ENCODE measurements at regions not wholly inside any gene's neighbourhood (a gene's known extent, or its start where the extent isn't known, plus 50 kb on each side); places are given as distances from the start of the nearest gene placed in this dataset.
"Not testable (repeated sequence)": the region's sequence is repeated elsewhere in the genome, so short reads cannot be mapped to it uniquely, and the experiment has no call there.

DNA sequence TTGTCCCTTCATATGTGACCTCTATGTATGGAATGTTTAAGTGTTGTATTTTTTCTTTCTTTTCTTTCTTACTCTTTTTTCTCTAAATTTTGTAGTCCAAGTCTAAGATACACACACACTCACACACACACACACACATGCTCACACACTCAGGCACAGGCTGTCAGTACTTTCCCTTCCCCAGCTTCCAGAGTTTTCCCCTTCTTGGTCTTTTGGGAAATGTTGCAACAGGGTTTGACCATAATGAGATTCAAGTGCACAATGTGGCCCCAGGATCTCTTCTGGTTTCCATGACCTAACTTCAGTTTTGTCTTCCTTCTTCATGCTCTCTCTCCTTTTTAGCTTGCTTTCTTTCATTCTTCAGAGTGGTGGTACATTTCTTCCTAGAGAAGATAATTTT, 289.8 kb upstream of the FOXF1 start:
- DNase-seq = no peak

DNA sequence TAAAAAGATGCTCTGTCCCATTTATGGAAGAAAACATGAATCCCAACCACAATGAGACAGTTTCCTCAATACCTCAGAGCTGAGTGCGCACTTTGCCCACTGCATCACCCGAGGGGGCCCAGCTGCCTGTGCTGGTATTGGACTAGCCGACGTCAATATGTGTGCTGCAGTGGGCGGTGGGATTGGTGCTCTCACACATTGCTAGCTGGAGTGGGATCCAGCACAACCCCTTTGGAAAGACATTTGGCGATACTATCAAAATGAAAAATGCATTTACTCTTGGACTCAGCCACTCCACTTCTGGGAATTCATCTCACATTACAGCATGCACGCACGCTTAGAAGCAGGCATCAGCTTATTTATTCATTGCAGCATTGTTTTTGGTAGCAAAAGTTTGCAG, 289.2 kb upstream of the FOXF1 start:
- no peak for DNase-seq

DNA sequence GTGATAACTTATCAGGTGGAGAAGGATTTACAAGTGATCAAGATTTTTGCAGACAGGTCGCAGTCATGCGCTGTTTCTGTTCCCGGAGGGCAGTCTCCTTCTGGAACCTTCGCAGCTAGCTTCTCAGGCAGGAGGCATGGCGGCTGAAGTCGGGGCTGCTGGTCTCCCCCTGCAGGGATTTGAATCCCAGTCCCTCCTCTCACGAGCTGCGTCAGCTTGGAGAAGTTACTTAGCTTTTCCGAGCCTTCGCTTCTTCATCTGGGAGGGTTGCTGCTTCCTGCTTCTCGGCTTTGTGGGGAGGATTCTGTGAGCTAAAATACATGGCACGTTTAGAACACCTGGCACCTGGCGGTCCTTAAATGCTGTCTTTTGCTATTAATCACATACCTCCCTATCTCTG, 287.8 kb upstream of the FOXF1 start:
- no peak for DNase-seq

DNA sequence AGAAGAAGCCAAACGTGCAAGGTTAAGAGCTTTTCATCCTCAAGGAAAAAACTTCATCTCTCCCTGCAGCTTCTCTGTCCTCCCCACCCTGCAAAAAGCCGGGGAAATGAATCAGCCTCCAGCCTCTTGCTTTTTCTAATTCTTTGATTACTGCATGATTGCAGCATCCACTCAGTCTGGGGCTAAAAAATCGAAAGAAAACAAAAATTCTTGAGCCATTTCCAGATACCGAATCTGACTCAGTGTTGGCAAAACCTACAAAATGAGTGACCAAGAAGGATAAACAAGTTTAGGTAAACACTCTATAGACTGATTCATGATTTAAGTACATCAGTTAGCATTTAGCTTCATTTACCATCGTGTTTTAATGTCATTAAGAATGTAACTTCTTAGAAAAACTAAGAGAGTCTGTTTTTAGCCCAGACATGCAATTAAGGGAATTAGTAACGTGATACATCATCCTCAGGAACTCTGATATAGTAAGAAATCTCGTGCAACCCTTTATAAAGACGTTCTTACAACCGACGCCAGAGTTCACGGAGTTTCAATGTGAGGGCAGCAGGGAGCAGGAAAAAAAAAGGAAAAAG, 287.3 kb upstream of the FOXF1 start:
- DNase-seq = no peak

DNA sequence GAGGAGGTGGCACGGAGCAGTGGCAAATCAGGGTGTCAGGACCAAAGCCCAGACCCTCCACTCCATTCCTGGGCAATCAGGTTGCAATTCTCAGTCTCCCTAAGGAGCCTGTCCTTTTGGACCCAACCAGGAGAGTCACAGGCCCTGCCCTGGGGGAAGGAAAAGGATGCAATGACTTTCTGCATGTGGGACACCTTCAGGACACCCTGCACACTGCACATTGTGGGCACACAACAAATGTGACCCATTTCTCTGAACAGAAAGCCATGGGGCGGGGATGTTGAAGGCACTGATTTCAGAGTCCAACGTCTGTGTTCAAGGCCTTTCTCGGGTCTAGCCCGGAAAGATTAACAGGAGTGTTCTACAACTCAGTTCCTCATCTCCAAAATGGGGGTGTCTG, 286.2 kb upstream of the FOXF1 start:
- DNase-seq = no peak

DNA sequence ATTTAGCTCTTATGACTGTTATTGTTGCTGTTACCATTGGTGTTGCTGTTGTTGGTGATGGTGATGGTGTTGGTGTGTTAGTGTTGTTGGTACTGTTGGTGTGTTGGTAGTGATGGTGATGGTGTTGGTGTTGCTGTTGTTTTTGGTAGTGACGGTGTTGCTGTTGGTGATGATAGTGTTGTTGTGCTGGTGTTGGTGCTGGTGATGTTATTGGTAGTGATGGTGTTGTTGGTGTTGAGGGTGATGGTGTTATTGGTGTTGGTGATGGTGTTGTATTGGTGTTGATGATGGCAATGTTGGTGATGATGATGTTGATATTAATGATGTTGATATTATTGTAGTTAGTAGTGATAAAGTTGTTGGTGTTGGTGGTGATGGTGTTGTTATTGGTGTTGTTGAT, 285.7 kb upstream of the FOXF1 start:
- DNase-seq = no peak

DNA sequence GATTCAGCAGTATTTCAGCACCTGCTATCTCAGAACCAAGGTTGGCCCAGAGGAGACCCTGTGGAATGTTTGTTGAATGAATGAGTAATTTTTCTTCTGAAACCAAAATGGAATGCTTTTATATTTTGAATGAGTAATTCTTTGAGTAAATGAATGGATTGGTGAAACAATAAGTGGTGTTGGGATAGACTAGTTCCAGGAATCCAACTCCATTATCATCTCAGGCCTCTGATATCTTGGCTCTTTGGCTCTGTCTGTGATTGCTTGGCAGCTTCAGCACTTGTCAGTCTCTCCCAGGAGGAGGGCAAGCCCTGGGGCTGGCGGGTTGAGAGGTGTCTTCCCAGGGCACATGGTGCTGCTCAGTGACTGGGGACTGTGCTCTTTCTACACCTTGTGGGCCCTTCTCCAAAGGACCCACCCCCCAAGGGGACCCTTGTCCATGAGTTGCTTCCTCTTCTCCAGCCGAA, 284.4 kb upstream of the FOXF1 start:
- DNase-seq = no peak

DNA sequence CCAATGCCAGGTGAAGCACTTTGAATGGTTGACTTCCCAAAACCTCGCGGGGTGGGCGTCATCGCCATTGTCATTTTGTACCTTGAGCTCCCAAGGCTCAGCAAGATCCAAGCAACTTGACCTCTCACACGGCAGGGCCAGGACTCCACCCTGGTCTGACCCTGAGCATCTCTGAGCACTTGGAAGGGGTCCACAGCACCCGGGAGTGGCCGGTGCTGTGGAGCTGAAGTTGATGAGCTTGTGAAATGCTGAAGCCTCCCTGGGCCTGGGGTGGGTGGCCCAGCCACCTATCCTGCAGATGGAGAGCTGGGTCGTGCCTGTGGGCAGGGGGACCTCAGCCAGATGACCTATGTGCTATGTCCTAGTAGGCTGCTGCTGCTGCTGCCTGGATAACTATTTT, 283.3 kb upstream of the FOXF1 start:
- DNase-seq = no peak

DNA sequence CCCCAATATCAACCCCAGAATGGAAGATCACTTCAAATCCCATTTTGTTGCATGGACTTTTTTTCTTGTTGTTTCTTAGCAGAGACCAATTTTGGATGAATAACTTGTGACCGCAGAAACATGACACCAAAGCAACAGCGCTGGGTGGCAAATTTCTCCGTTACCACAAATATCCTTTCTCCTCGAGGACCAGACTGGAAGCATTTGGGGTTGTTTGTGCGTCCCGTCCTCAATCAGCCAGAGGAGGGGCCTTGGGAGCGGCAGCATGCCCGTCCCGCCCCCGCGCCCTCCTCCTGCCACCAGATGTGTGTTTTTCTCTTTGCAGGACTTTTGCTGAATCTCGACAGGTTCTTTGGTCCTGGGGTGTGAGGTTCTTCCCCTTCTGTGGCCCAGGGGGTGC, 282.5 kb upstream of the FOXF1 start:
- no peak for DNase-seq

DNA sequence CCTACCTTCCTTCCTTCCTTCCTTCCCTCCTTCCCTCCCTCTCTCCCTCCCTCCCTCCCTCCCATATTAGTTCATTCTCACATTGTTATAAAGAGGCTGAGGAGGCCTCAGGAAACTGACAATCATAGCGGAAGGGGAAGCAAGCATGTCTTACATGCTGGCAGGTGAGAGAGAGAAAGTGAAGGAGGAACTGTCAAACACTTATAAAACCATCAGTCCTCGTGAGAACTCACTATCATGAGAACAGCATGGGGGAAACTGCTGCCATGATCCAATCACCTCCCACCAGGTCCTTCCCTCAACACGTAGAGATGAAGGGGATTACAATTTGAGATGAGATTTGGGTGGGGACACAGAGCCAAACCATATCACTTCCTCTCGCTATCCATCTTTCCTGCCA, 281.6 kb upstream of the FOXF1 start:
- no peak for DNase-seq

DNA sequence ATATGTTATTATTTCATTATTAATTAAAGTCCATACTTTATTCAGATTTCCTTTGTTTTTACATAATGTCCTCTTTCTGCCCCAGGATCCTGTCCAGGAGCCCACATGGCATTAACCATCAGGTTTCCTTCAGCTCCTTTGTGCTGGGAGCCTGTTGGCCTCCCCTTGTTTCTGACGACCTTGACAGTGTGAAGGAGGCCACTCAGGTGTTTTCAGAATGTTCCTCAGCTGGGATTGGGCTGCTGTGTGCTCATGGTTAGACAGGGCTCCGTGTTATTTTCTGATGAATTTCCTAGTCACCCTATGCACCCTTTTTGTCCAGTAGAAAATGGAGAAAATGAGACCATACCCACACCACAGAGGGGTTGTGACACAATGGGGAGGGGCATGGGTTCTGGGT, 281.0 kb upstream of the FOXF1 start:
- DNase-seq = no peak

DNA sequence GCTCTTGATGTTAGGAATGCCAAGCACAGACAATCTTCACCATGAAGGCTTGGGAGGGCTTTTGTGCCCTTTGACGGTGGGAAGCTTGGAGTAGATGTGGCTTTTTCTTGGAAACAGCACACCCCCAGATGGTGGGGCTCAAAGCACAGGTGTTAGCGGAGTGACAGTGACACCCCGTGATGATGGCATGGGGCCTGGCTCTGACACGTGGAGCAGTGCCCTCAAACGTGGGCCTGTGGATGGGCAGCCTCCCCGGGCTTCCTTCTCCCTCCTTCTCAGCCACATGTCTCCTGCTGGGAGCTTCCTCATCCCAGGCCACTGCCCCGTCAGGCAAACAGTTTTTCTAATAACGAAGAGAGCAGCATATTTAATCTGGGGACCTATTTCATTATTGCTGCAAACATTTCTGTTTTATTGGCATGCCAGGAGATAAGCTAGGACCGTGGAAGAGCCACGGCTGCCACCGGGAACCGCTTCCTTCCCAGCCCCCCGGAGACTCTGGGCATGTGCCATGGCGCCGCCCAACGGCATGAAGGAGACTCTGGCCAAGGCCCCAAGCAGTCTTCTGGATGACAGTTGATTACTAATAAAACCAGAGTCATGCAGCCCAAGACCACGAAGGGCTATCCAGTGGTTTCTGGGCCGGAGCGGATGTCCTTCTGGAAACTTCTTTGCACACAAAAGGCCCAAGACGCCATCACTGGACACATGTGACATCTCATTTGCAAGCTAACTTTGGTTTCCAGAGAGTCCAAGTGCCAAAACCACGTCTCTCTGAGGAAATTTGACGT, 280.3 kb upstream of the FOXF1 start:
- no peak for DNase-seq

DNA sequence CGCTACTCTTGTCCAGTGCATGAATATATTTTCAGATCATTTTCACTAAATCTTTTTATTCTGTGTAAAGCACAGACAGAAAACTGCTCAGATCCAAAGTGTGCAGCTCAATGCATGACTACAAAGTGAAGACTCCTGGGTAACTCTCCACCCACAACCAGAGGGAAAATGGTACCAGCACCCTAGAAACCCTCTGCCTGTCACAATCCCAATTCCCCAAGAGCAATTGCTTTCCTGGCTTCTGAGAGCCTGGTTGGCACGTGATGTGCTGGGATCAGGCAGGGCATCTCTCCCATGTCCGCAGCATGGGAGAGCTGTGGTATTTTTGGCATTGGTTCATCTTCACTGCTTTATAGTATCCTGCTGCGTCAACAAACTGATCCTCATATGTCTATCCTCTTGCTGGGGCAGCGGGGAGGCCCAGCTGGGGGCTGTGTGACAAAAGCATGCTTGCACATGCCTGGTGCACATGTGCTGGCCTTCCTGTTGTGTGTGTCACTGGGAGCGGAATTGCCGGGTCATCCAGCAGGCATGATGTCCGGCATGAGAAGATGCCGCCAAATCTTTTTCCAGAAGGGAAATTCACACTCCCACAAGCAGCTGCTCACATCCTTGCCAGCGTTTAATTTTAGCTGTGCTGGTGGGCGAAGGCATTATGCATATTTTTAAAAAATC, 278.9 kb upstream of the FOXF1 start:
- DNase-seq = no peak

DNA sequence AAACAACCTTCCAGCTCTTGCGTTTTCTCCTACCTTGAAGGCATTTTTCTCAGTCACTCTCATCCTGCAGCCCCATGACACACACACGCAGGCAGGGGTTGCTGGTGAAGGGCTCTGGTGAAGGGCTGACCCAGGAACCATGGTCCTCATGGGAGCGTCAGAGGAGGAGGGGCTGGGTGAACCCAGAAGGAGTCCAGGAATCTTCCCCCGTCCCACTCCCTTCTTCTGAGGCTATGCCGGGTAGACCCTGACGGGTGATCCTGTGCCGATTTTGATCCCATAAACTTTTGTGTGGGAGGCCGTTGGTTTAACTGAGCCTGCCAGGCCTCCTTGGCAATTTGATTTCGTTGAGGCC, 278.4 kb upstream of the FOXF1 start:
- no peak for DNase-seq

DNA sequence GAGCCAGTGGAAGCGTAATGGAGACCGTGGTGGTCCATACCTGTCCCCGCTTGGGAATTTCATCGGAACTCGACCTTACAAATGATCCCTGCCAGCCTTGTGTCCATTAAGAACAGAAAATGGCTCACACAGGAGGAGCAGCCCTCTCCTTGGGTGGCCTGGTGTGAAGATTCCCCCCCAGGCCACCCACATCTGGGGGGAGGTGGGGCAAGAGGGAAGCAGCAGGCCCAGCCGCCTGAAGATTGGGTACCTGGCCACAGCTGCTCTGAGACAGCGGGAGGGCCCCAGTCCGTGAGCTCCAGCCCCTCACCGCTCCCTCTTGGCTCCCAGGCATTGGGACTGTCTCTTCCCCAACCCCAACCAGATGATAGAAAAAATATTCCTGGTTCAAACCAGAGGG, 277.8 kb upstream of the FOXF1 start:
- DNase-seq = no peak

DNA sequence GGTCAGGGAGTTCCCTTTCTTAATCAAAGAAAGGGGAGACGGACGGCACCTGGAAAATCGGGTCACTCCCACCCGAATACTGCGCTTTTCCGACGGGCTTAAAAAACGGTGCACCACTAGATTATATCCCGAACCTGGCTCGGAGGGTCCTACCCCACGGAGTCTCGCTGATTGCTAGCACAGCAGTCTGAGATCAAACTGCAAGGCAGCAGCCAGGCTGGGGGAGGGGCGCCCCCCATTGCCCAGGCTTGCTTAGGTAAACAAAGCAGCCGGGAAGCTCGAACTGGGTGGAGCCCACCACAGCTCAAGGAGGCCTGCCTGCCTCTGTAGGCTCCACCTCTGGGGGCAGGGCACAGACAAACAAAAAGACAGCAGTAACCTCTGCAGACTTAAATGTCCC, 276.8 kb upstream of the FOXF1 start:
- DNase-seq = not testable (repeated sequence)

DNA sequence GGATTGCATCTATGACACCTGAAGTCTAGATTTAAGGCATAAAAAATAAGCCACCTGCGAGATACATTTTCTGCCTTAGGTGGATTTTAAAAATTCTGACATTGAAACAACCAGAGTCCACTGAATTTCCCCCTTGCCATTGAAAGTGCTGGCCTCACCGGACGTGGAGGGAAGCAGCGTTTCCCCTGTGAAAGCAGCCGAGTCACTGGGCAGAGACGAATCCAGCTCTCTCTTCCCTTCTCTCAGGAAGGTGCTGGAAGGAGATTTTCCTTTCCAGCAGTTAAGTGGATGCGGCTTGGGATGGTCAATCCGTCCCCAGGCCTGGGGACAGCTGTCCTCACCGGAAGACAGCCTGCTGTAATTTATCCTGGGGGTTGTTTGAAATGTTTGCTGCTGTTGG, 270.9 kb upstream of the FOXF1 start:
- DNase-seq = no peak

DNA sequence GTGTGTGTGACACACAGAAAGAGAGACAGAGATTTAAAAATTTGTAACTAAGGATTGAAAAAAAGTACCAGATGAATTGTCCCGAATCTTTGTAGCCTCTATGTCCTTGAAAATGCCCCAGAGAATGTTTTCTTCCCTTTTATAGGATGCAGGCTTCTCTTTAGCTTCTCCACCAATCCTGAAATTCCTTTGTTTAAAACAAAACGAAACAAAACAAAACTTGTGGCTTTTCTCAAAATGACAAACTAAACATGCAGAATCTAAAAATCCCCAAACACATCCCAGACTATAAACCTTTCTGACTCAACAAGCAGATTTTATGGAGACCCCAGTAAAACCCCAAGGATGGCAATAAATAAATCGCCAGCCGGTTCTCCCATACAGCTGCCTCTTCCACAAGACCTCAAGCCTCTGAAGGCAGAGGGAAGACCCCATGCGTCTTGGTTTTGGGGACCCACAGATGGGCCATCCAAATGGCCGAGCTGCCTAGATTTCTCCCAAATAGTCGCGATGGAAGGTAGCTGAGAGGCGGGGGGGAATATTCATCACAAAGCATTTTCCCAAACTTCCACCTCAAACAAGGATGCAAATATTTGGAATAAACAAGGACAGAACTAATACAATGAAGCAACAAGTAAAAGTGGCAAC, 269.5 kb upstream of the FOXF1 start:
- DNase-seq = no peak

DNA sequence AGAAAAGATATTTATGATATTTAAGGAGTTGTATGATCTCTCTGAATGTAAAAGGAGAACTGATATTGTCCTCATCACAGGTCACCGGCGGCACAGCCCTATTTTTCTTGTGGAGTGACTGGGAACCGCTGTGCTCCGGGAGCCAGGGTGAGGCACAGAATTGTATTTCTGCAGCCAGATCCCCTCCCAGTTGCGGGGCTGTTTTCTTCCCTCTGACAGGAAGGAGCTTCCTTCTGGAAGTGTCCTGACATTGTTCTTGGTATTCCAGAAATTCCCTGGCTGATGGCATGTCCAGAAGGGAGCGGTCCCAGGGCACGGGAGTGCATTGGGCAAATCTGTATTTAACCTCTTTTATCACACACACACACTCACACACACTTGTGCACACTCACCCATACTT, 268.6 kb upstream of the FOXF1 start:
- no peak for DNase-seq

DNA sequence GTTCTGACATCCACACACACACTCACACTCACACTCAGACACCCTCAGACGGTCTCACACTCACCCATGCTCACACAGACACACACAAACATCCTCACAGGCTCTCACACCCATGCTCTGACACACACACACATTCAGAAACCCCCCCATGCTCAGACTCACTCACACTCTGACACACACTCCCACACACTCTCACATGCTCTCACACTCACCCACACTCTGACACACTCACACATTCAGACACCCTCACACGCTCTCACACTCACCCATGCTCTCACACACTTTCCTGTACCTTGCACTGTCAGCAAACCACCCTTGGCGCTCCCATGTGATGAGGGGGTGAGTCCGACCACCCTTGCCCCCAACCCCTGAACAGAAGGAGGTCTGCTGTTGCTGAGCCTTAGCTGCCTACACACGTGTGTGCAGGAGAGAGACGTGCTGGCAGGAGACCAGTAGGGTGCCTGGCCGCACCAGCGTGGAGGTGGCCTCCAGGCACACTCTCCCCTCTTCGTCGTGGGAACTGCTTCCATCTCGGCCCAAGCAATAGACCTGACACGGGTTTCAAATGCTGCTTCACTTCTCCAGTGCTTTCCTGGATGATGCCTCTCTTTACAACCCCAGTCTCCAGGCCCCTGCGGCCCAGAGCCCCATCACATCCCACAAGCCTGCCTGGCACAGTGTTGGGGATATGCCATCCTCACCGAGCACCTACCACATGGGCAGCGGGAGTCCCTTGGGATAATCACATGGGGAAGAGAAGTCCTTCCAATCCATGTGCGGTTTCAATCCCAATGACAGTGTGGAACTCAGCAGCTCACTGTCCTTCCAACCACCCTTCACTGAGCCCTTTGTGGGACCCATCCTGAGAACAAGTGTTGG, 267.8 kb upstream of the FOXF1 start:
- no peak for DNase-seq

DNA sequence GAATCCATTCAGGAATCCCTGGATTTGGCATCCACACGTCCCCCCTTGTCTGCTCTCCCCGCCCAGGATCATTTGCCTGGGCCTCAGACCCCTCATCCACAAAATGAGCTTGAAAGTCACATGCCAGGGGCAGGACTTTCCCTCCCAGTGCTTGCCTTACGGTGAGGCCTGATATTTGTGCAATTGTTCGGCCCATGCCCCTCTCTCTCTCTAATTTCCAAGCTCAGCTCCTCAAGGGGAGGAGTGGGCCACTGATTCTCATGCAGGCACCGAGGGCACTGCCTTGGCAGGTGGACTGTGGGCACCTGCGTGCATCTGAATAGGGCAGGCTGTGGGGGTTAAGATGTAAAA, 267.2 kb upstream of the FOXF1 start:
- DNase-seq = no peak

DNA sequence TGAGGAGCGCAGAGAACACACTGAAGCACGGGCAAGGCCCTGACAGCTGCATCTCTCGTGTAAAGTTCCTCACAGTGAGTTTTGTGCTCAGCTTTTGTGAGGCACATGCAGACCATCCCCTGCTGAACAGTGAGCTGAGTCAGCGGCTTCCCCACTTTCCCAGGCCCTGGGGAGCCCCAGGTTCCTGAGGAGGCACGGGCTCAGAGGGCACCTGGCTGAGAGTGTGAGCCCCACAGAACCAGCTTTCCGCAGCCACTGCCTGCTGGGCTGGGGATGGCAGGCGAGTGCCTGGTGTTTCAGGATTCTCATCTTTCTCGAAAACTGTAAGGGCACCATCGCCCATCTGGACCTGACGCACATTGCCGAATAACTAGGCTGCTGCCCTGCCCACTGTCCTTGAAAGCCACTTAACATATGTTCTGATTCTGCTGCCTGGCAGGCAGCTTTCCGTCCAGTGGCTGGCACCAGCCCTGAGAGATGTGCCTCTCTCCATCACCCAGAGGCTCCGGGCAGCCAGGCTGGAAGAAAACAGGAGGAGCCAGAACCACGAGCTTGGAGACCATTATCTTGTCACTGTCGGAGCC, 266.7 kb upstream of the FOXF1 start:
- DNase-seq = no peak

DNA sequence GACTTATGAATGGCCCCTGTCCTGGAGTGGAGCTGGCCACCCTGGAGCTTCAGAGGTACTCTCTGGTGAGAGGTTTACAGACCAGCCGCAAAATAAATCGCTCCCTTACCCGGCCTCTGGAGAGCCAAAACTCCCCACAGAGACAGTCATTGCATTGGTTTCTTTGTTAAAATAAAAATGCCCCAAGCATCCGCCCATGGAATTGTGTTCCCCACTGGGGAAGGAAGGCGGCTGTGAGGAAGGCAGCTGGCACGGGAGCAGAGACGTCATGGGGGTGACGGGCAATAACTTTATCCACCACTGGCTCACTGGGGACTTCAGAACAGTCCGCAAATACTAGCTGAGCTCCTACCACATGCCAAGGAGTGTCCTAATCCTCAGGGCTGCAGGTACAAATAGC, 266.2 kb upstream of the FOXF1 start:
- DNase-seq = no peak

Data from stimulated activated naive CD4-positive, alpha-beta T cell treated with Interleukin-2 at 50 U/mL for 16 hours (primary cell).